Frontal cortex (tissue), 3 donors: ENCODE measurements at regions not wholly inside any gene's neighbourhood (a gene's known extent, or its start where the extent isn't known, plus 50 kb on each side); places are given as distances from the start of the nearest gene placed in this dataset.

Experiments used
- DNase-seq, 2 donors: peaks; one replicate each; pipeline ENCODE4 v3.0.0; 2012; ENCODE audit warnings: low spot score in 2 of 2
- FAIRE-seq: peaks from 2 replicates; lab custom pipeline; 2012; peaks lifted over from hg19 to GRCh38; lab: Jason Lieb, UNC
- donor health status: control.
- donor health status: control.
- donor health status: control.

DNA sequence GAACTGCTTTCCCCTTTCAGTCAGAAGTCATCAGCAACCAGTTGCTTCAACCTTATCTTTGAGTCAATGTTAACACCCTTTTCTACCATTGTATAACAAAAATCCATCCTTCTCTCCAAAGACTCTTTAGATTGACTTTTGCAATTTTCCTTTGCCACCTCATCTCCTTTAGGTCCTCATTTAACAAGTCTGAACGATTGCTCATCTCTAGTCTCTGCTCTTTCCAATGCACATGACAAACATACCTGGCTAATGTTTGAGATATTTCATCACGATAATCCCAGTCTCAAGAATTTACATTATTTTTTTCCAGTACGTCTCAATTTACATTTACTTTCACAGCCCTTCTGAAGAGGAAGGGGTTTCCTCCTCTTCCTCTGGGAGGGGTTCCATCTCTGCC lies 127.5 kb downstream of the KLF12 start:
- FAIRE-seq, result no peak

DNA sequence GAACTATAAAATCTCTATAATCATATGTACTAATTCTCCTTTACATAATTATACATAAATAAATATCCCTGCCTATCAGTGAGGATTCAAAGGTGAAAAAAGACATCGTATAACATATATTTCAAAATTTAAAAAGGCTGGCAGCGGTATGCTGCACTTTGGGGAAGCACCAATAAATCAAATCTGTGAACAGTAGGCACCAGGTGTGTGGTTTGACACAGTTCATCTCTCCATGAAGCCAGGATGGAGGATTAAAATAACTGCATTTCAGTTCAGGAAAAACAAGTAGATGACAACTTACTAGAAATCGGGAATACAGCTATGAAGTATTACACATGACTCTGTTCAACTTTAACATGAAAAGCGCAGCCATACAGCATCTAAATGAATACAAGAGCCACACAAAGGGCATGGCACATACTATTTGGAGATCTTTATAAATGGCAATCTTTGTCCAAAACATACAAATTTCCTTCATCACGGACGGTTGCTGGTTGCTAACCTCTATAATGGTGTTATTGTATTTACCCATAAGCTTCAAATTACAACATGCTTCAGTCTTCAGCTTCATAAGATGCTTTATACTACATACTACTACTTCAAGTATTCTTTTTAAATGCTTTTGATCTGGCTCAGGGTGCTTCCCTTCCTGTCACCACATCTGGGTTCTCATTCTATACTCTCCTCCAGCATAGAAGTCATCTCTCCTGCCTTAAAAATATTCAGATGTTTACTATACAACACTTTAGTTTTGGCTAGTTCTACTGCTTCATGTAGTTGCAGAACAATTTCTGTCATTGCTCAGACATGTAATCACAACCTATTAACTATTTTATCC lies 128.7 kb downstream of the KLF12 start:
- FAIRE-seq (no peak), DNase-seq (no peak)

More for the DNA sequence above, 127.5 kb downstream of the KLF12 start:
- no peak for DNase-seq

DNA sequence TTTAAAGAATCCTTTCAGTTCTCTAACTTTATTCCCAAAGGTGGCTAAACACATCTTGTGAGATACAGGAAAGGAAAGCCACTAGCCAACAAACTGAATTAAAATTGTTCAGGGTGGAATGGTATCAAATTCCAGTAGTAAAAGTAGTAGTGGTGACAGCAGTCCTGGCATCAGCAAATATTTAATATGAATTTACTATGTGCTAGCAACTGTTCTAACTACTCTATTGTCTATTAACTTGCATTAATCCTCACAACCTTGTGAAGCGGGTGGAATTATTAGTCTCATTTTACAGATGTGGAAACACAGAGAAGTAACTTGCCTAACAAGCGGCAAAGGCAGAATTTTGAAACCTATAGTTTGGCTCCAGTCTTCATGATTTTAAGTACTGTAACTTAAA lies 130.1 kb downstream of the KLF12 start:
- FAIRE-seq (no peak), DNase-seq (no peak)

DNA sequence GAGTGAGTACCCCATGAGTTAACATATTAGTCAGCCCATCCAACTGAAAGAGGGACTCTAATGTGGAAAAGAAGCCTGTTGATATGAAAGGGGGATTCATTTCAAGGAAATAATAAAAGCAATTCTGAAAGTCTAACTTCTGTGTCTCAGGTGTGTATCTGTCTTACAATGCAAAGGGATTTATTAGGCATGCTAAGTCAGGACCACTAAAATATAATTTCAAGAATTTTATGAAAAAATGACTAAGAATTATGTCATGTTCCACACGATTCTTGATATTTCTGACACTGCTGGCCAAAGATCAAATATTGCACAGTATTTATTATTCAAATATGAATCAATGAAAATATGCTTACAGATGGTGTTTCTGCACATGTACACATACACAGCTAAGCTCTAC lies 130.8 kb downstream of the KLF12 start:
- no peak for FAIRE-seq
- no peak for DNase-seq

DNA sequence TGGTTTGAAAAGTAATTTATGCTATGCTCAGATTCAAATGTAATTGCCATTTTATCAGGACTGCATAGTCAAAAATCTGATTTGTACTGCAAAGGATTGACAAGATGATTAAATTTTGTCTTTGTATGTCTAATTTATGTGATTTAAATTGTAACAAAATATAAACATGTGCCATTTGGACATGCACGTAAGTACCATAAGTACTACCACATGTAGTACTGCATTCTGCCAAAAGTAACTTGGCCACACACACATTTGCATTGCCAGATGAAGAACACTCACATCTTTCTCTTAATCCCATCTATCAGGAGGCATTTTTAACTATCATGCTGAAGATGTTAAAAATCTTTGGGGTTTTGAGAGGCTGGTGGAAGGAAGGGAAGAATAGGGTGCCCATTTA lies 133.3 kb downstream of the KLF12 start:
- DNase-seq (no peak), FAIRE-seq (no peak)

DNA sequence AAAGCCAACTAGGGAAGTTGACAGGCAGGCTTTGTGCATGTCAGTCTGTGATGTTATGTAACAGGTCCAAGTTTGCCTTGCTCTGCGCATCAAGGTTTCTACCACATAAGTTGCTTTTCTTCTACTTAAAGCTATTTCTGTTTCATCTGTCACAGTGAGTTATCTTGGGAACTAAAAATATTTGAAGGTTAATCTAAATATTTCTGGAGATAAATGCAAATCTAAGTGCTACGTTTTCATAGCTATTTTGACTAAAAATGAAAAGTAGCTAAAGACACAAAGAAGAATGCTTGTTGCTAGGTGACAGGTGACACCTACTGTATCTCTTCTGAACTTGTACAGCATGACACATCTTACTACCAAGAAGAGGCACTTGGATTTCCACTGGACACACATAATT lies 135.6 kb downstream of the KLF12 start:
- no peak for DNase-seq
- no peak for FAIRE-seq

DNA sequence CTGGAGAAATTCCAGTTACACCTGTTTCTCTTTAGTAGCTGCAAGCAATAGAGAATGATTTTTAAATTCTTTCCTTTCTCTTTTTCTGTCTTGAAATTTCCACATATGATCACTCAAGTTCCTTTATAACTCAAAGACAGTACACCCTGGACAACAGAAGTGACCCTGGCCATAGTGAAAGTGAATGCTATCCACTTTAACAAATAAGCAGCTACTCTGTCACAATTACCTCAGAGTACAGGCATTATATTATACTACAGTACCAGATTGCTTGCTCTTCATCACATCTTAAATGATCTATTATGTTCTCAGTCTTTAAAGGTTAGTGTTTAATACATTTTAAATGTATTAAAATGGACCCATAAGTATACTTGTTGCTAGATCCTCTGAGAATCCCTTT lies 136.2 kb downstream of the KLF12 start:
- no peak for FAIRE-seq

DNA sequence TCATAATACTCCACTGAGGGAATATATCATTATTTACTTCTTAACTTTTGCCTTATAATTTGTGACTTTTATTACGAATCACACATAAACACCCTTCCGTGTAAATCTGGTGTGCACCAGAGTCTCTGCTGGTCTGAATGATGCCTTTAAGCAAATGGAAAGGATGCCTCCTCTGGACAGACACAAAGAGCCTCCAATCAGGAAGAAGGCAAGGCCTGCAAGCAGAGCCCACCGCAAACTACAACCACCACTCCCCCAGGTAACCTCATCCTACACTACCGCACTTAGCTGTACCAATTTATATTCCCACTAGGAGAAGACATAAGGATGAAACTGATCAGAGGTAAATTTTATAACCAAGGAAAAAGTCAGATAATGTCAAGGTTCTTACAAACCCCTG lies 137.6 kb downstream of the KLF12 start:
- no peak for FAIRE-seq

More for the DNA sequence above, 136.2 kb downstream of the KLF12 start:
- DNase-seq, result no peak

DNA sequence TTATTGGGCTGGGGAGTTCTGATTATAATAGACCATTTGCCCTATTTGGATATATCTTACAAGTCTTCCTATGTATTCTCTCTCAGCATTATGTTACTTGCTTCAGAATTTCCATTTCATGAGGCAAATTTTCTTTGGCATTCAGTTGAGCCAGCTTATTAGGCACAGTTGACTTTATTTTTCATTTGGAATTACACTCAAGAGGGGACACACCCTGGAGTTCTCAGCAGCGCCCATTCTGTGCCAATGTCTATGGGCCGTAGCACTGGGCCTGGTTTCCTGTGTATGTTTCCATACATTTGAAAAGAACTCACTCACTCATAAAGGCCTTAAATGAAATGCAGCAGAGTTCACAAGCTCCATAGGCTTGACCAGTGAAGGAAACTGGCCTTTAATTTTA lies 138.5 kb downstream of the KLF12 start:
- DNase-seq, result no peak
- FAIRE-seq, result no peak

More for the DNA sequence above, 137.6 kb downstream of the KLF12 start:
- DNase-seq, result no peak

DNA sequence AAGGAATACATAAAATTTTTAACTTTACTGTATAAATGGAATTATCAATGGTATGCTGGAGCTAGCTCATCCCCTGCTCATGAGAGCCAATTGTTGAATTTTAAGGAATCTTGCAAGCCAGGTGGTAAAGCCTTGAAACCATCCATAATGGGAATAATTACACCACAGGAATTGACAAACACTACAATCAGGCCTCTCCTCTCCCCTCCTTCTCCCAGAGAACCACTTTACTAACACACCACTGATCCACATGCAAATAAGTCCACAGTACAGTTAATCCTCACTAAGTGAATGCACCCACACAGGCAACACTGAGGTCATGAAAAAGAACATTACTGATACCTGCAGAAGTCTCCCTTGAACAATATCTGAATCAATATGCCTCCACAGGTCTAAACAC lies 140.5 kb downstream of the KLF12 start:
- FAIRE-seq, result no peak
- no peak for DNase-seq

DNA sequence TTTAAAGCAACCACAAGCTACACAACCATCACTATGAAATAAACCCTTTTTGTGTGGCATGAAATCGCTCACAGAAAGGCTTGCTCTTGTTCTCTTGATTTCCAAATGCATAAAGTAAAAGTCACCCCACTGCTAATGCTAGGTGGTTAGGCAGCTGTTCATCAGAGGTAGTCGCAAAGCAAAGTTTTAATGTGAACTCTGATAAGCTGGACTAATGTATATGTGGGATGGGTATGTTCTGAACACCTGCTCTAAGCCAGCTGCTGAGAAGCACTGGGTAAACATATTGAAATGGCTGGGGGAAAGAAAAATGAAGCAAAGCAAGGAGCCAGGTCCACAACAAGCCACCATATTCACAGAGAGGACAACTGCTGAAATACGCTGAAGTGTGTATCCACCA lies 142.3 kb downstream of the KLF12 start:
- FAIRE-seq (no peak), DNase-seq (no peak)

DNA sequence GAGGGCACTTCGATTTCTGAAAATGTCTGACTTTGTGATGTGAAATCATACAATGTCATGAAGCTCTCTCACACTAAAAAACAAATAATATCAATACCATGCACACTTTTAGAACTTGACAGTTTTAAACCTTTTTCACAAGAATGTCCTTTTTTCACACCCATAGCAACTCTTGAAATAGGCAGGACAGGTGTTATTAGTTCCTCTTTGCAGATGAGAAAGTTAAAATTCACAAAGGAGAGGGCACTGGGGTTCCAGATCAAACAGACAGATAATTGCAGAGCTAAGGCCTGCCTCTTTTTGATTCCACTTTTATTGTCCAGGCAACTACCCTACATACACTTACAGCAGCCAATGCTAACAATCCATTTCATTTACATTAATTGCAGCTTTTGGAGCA lies 142.8 kb downstream of the KLF12 start:
- no peak for FAIRE-seq
- DNase-seq, result no peak

DNA sequence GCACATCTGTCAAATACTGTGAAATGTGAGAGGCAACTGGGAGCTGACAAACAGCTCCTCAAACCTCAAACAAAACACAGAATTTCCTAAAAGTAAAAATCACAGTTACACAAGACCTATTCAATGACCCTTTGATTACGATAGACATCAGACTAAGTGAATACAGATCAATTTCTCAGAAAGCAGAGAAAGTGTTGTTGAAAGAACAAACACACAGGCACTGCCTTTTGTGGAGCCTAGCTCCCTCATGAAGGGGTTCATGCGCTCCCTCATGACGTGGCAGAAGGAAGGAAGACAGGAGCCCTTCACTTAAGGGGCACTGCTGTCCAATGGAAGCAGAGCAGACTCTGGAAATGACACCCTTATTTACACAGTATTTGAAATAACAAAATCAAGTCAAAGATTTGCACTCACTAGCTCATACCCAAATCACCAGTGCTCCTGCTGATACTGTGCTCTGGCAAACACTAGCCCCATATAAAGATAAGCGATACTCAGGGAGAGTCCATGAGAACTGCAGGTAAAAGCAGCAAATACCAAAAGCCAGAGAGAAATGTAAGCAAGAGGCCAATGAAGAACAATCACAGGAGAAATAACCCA lies 144.9 kb downstream of the KLF12 start:
- no peak for DNase-seq
- no peak for FAIRE-seq

DNA sequence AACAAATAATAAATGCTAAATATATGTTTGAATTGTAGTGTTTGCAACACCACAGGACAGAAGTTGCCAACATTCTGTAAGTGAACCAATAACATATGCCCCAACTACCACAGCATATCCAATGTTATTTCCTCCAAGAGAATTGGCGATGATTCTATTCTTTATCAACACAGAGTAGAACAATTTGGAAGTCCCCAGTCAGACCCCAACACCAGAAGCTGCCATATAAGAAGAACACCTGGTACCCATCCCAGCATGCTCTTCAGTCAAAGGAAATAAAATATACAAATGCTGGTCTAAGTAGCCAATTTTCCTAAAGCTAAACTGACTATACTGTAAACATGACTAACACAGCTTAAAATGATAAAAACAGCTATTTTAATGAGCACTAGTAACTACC lies 145.7 kb downstream of the KLF12 start:
- no peak for FAIRE-seq
- no peak for DNase-seq

DNA sequence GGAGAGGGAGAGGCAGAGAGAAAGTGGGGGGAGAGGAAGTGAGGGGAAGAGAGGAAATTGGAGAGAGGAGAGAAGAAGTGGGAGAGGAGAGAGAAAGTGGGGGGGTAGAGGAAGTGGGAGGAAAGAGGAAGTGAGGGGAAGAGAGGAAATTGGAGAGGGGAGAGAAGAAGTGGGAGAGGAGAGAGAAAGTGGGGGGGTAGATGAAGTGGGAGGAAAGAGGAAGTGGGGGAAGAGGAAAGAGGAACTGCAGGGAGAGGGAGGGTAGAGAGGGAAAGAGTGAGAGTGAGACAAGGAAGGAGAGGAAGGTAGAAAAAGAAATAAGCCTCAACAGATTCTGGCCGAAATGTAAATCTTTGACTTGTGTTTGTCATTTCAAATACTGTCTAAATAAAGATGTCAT lies 146.6 kb downstream of the KLF12 start:
- FAIRE-seq, result no peak
- DNase-seq, result no peak

DNA sequence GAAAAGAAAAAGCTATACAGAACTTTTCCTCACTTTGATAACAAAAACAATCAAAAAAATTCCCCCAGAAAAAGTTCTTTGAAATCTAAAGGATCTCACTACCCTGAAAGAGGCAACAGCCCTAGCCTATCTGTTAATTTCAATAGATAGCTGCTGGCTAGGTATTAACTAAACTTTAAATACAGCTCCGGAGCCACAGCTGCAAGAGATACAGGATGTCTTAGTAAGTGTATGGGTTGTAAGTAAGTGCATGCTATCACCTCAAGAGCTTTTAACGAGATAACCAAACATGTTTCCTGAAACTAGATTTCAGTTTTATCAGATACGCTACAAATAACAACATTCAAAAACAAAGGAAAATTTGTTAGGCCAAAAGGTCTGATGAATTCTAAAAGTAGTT lies 148.4 kb downstream of the KLF12 start:
- FAIRE-seq (no peak), DNase-seq (no peak)

DNA sequence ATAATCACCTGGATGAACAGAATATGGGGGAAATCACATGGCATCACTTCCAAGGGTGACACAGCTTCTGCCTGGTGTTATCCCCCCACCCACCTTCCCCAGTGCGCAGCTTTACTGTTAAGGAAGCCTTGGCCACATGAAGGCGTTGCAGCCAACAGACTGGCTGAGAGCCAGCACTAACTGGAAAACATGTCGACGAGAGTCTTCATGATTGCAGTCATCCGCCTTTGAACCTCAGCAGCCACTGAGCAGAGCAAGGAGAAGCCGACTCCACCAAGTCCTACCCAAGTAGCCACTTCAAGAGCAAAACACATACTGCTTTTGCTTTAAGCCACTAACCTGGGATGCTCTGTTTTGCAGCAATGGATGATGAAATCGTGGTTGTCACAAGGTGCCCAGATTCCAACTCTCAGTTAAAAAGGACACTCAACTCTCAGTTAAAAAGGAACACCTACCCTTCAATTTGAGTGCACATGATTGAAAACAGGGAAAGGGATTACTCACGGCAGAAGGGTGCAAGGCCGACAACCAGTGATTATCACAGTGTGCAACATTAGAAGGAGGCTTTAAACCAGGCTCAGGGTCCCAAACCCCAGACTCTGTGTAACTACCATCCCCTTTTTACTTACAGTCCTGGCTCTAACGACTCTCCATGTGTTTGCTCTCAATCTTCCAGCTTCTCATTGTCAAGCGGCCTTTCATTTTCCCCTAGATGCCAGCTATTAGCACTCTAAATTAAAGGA lies 149.1 kb downstream of the KLF12 start:
- DNase-seq, result no peak
- no peak for FAIRE-seq

DNA sequence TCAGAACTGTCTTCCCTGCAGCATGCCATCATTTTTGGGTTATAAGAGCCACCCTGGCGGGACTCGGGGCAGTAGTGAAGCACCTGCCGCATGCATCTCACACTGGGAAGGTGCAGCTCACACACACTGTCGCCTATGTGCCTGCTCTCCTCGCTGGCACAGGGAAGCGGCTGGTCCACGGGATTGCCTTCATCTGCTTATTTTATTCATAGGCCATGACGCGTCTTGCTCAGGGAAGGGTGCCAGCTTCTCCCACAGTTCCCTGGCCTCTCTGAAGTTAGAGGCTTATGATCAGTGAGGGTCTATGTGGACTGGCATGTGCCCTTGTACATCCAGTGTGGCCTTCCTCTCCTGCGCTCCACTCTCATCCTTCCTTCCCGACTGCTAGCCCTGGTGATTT lies 150.0 kb downstream of the KLF12 start:
- DNase-seq (no peak), FAIRE-seq (no peak)

DNA sequence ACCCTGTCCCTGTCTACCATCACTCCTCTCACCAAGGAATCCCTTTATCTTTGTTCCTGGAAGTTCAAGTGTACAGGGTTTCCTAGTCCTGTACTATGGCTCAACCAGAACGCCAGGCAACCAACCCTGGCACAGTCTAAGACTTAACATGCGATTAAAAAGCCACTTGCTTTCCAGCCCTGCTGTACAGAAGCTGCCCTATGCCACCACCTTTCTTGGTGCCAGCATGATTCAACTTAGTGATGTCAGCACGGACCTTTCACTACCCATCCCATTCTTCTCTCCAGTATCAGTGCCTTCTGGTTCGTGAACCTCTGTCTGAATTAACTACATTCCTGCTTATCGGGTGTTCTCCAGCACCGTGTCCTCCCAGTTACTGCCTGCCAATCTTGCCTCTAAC lies 151.1 kb downstream of the KLF12 start:
- FAIRE-seq, result no peak
- DNase-seq, result no peak

DNA sequence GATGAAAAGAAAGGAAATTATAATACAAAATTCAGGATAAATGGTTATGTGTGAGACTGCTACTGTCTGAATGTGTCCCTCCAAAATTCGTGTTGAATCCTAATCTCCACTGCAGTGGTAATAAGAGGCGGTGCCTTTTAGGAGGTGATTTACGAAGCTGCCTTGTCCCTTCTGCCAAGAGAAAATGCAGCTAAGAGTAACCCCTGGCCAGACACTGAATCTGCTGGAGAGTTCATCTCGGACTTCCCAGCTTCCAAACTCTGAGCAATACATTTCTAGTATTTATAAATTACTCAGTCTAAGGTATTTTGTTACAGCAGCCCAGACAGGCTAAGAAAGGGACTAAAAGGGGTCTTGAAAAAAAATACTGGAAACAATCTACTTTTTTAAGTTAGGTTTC lies 152.6 kb downstream of the KLF12 start:
- no peak for DNase-seq
- FAIRE-seq, result no peak

DNA sequence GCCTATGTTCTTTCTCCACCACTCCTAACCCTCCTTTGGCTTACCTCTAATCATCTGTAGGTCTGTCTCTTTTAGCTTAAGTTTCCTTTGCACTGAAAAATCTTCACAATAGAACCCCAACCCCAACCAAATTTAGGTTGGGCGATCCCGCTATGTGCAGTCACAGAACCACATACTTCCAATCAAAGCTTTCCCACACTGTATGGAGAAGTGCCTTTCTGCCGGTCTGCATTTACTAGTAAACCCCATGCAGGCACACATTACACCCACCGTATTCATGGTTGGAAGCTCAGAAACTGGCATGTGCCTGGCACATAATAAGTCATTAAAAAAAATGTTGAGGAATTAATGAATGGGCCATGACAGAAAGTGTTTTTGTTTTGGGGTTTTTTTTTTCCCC lies 158.4 kb downstream of the KLF12 start:
- DNase-seq, result no peak
- no peak for FAIRE-seq
